ENCODE measurements at regions not wholly inside any gene's neighbourhood (a gene's known extent, or its start where the extent isn't known, plus 50 kb on each side); places are given as distances from the start of the nearest gene placed in this dataset.

GRCh38 chr10:78140066-78140630 lies 106.5 kb downstream of the RPS24 start:
- no peak for DNase-seq
- H3K36me3 Mint-ChIP-seq: no peaks in the 10 kb centered on the region
- no peak overlapping the region for H3K27ac Mint-ChIP-seq
- no peak for ATAC-seq
- H3K4me3 Mint-ChIP-seq: no peak overlapping the region
- no peaks in the 10 kb centered on the region for H3K9me3 Mint-ChIP-seq
- POLR2A ChIA-PET: no interaction called here
- peaks cover 7 to 57% (median 20%) of the 10 kb centered on the region in 5 donors for H3K27me3 Mint-ChIP-seq
- no peaks in the 10 kb centered on the region for H3K4me1 Mint-ChIP-seq

GRCh38 chr10:78143576-78143975 lies 109.9 kb downstream of the RPS24 start:
- Mint-ChIP-seq H3K4me3 (no peak overlapping the region), H3K27ac (no peak overlapping the region), H3K4me1 (no peaks in the 10 kb centered on the region), H3K36me3 (no peaks in the 10 kb centered on the region), H3K27me3 (peaks cover 6 to 62% (median 18%) of the 10 kb centered on the region in 5 donors), H3K9me3 (peaks cover 0 to 2% (median 0%) of the 10 kb centered on the region in 9 donors)
- POLR2A ChIA-PET: no interaction called here
- no peak for ATAC-seq
- no peak for DNase-seq

- no peaks in the 10 kb centered on the region for H3K36me3 Mint-ChIP-seq
- ATAC-seq (no peak), DNase-seq (no peak)
- no peaks in the 10 kb centered on the region for H3K4me1 Mint-ChIP-seq
- POLR2A ChIA-PET: no interaction called here
- no peak overlapping the region for H3K27ac Mint-ChIP-seq
- H3K27me3 Mint-ChIP-seq: peaks cover 1 to 48% (median 10%) of the 10 kb centered on the region in 5 donors
- no peak overlapping the region for H3K4me3 Mint-ChIP-seq
- H3K9me3 Mint-ChIP-seq: peaks cover 0 to 2% (median 0%) of the 10 kb centered on the region in 9 donors
Observed at GRCh38 chr10:78146200-78146599, 112.5 kb downstream of the RPS24 start.

GRCh38 chr10:78147202-78147601 lies 113.5 kb downstream of the RPS24 start:
- H3K27me3 Mint-ChIP-seq: peaks cover 1 to 38% (median 6%) of the 10 kb centered on the region in 5 donors
- H3K4me1 Mint-ChIP-seq: no peaks in the 10 kb centered on the region
- H3K36me3 Mint-ChIP-seq: no peaks in the 10 kb centered on the region
- POLR2A ChIA-PET: no interaction called here
- DNase-seq (no peak), ATAC-seq (no peak)
- peaks cover 0 to 2% (median 0%) of the 10 kb centered on the region in 9 donors for H3K9me3 Mint-ChIP-seq
- H3K4me3 Mint-ChIP-seq: no peak overlapping the region
- no peak overlapping the region for H3K27ac Mint-ChIP-seq

- POLR2A ChIA-PET: no interaction called here
- H3K9me3 Mint-ChIP-seq: peaks cover 0 to 2% (median 0%) of the 10 kb centered on the region in 9 donors
- peaks cover 0 to 26% (median 2%) of the 10 kb centered on the region in 5 donors for H3K27me3 Mint-ChIP-seq
- no peak for DNase-seq
- H3K4me1 Mint-ChIP-seq: no peaks in the 10 kb centered on the region
- H3K36me3 Mint-ChIP-seq: no peaks in the 10 kb centered on the region
- no peak overlapping the region for H3K4me3 Mint-ChIP-seq
- ATAC-seq: no peak
- H3K27ac Mint-ChIP-seq: peak overlapping the region in 1 of 10 donors; percentile 25
Observed at GRCh38 chr10:78148216-78148960, 114.7 kb downstream of the RPS24 start.

DNA sequence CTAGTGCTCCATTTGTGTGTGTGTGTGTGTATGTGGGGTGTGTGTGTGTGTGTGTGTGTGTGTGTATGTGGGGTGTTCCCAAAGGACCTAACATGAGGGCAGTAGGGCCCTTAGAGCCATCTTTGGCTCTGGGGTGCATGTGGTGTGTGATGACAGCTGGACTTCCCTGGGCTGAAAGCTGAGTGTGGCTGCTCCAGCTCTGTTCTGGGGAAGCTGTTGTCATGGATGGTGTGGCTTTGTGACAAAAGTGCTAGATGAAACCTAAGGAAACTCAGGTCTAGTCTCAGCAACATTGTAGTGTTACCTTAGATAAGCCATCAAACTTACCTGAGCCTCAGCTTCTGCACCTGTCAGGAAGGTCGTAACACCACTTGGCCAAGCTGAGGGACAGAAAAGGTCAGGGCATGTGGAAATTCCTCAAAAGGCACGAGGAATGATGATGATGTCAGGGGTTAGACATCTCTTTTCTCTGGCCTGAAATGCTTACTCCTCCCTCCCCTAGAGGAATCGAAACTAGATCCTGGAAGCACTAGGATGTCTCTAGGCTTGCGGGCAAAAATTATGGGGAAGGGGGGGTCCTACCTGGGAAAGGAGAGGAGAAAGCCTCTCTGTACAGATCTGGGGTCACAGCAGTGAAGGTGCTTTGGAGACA lies 115.4 kb downstream of the RPS24 start:
- no peak overlapping the region for H3K4me3 Mint-ChIP-seq
- no peaks in the 10 kb centered on the region for H3K36me3 Mint-ChIP-seq
- peaks cover 0 to 2% (median 0%) of the 10 kb centered on the region in 9 donors for H3K9me3 Mint-ChIP-seq
- POLR2A ChIA-PET: no interaction called here
- no peaks in the 10 kb centered on the region for H3K4me1 Mint-ChIP-seq
- H3K27me3 Mint-ChIP-seq: peaks cover 0 to 19% (median 2%) of the 10 kb centered on the region in 5 donors
- H3K27ac Mint-ChIP-seq: peak overlapping the region in 1 of 10 donors; percentile 25
- DNase-seq (no peak), ATAC-seq (no peak)

DNA sequence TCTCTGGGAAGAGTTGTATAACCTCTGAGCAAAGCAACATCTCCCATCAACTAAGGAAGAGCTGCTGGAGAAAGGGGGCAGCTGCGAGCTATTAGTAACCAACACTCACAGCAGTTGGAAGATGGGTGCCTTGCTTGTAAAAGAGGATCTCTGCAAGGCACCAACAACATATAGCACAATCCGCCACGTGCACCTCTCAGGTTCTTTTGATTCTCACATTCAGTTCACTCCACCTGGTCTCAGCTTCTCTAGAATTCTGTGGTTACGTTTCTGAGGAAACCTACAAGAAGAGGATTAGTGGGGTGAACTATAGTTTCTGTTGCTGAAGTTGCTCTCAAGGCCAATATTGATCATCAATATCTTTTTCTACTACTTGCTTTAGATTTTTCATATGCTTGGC lies 117.1 kb downstream of the RPS24 start:
- POLR2A ChIA-PET: no interaction called here
- Mint-ChIP-seq H3K9me3 (peaks cover 0 to 3% (median 0%) of the 10 kb centered on the region in 9 donors), H3K4me3 (no peak overlapping the region), H3K4me1 (no peaks in the 10 kb centered on the region), H3K27me3 (peaks cover 0 to 3% (median 2%) of the 10 kb centered on the region in 5 donors), H3K27ac (no peak overlapping the region), H3K36me3 (no peaks in the 10 kb centered on the region)
- DNase-seq (no peak), ATAC-seq (no peak)

GRCh38 chr10:78155722-78156121 lies 122.1 kb downstream of the RPS24 start:
- ATAC-seq (no peak), DNase-seq (no peak)
- no peaks in the 10 kb centered on the region for H3K4me1 Mint-ChIP-seq
- H3K27ac Mint-ChIP-seq: no peak overlapping the region
- no peaks in the 10 kb centered on the region for H3K36me3 Mint-ChIP-seq
- peaks cover 0 to 3% (median 0%) of the 10 kb centered on the region in 9 donors for H3K9me3 Mint-ChIP-seq
- no peak overlapping the region for H3K4me3 Mint-ChIP-seq
- POLR2A ChIA-PET: no interaction called here
- peaks cover 0 to 11% (median 5%) of the 10 kb centered on the region in 5 donors for H3K27me3 Mint-ChIP-seq

- POLR2A ChIA-PET: no interaction called here
- DNase-seq (no peak), ATAC-seq (no peak)
- peaks cover 0 to 4% (median 0%) of the 10 kb centered on the region in 3 donors for H3K36me3 Mint-ChIP-seq
- no peak overlapping the region for H3K27ac Mint-ChIP-seq
- peaks cover 0 to 11% (median 5%) of the 10 kb centered on the region in 5 donors for H3K27me3 Mint-ChIP-seq
- no peak overlapping the region for H3K4me3 Mint-ChIP-seq
- peaks cover 0 to 11% (median 4%) of the 10 kb centered on the region in 9 donors for H3K9me3 Mint-ChIP-seq
- H3K4me1 Mint-ChIP-seq: no peaks in the 10 kb centered on the region
Observed at GRCh38 chr10:78160591-78160990, 126.9 kb downstream of the RPS24 start.

GRCh38 chr10:78162853-78163252 lies 129.2 kb downstream of the RPS24 start:
- no peak for DNase-seq
- Mint-ChIP-seq H3K4me1 (no peaks in the 10 kb centered on the region), H3K27ac (peak overlapping the region in 1 of 10 donors; percentile 24), H3K4me3 (no peak overlapping the region), H3K9me3 (peaks cover 0 to 11% (median 4%) of the 10 kb centered on the region in 9 donors), H3K27me3 (peaks cover 0 to 11% (median 3%) of the 10 kb centered on the region in 5 donors), H3K36me3 (peaks cover 0 to 4% (median 0%) of the 10 kb centered on the region in 3 donors)
- POLR2A ChIA-PET: no interaction called here
- ATAC-seq: no peak

DNA sequence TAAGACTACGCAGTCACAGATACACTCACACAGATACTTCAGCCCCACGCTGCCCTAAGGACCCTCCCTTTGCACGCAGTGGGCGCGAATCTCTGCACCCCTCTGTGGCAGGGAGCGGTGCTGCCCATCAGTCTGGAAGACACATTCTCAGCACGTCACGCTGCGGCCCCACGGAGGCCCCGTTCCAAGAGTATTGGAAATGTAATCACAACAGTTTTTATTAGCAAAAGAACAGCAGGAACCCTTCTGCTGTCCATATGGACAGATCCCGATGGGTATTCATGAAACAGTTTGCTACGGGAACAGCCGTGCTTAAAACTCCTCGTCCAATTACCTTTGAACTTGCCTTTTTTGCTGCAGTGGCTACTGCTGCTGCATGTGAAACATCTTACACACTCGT lies 131.0 kb downstream of the RPS24 start:
- no peak for ATAC-seq
- no peak overlapping the region for H3K4me3 Mint-ChIP-seq
- H3K27me3 Mint-ChIP-seq: peaks cover 0 to 6% (median 2%) of the 10 kb centered on the region in 5 donors
- H3K4me1 Mint-ChIP-seq: no peaks in the 10 kb centered on the region
- H3K27ac Mint-ChIP-seq: no peak overlapping the region
- no peak for DNase-seq
- peaks cover 0 to 11% (median 4%) of the 10 kb centered on the region in 9 donors for H3K9me3 Mint-ChIP-seq
- H3K36me3 Mint-ChIP-seq: peaks cover 0 to 4% (median 0%) of the 10 kb centered on the region in 3 donors
- POLR2A ChIA-PET: no interaction called here

- no peaks in the 10 kb centered on the region for H3K4me1 Mint-ChIP-seq
- H3K27ac Mint-ChIP-seq: no peak overlapping the region
- peaks cover 0 to 11% (median 4%) of the 10 kb centered on the region in 9 donors for H3K9me3 Mint-ChIP-seq
- no peak for ATAC-seq
- H3K36me3 Mint-ChIP-seq: peaks cover 0 to 4% (median 0%) of the 10 kb centered on the region in 3 donors
- H3K27me3 Mint-ChIP-seq: peaks cover 0 to 3% (median 0%) of the 10 kb centered on the region in 5 donors
- DNase-seq: no peak
- H3K4me3 Mint-ChIP-seq: no peak overlapping the region
- POLR2A ChIA-PET: no interaction called here
Observed at GRCh38 chr10:78165172-78165571, 131.5 kb downstream of the RPS24 start.

DNA sequence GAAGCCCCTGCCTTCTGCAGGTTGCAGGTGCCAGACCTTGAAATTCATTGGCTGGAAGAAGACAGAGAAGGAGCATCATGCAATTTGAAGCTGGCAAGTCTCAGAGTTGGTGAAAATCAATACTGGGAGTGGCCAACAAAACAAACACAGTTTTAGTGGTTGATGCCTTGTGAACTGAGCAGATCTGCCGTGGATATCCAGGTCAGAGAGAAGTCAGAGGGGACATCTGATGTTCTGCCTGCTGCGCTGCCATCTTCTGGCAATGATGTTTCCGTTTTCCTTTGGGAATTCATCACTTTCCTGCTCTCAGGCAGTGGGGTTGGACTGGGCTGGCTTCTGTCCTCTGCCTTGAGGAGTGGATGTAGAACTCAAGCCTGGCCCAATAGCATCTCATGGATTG lies 132.0 kb downstream of the RPS24 start:
- DNase-seq: no peak
- POLR2A ChIA-PET: no interaction called here
- Mint-ChIP-seq H3K9me3 (peaks cover 0 to 11% (median 4%) of the 10 kb centered on the region in 9 donors), H3K4me3 (no peak overlapping the region), H3K36me3 (peaks cover 0 to 4% (median 0%) of the 10 kb centered on the region in 3 donors), H3K27ac (no peak overlapping the region), H3K4me1 (no peaks in the 10 kb centered on the region), H3K27me3 (peaks cover 0 to 2% (median 0%) of the 10 kb centered on the region in 5 donors)
- ATAC-seq: no peak
